Thymus (tissue), 11 donors: ENCODE measurements at regions not wholly inside any gene's neighbourhood (a gene's known extent, or its start where the extent isn't known, plus 50 kb on each side); places are given as distances from the start of the nearest gene placed in this dataset.

Source experiments
- DNase-seq, 9 donors: peaks; one replicate each; pipeline ENCODE4 v3.0.0-alpha.2; 2013; ENCODE audit warnings: low spot score in 9 of 9, low read depth in 6 of 9, missing footprints in 1 of 9
- H3K27ac ChIP-seq, 2 donors: one replicate each; pipeline ENCODE4 v1.5.1; 2013; ENCODE audit warnings: control low read depth in 1 of 2, low read depth in 1 of 2, low read length in 1 of 2, mild to moderate bottlenecking in 1 of 2, moderate library complexity in 1 of 2
- H3K27me3 ChIP-seq, 2 donors: one replicate each; pipeline ENCODE4 v1.5.1; 2013; ENCODE audit warnings: low read length in 1 of 2; ENCODE audit not compliant: control insufficient read depth in 2 of 2, insufficient read depth in 1 of 2
- H3K36me3 ChIP-seq, 2 donors: one replicate each; pipeline ENCODE4 v1.5.1; 2013; ENCODE audit warnings: low read length in 1 of 2, mild to moderate bottlenecking in 1 of 2, moderate library complexity in 1 of 2; ENCODE audit not compliant: control insufficient read depth in 2 of 2, insufficient read depth in 2 of 2
- H3K4me1 ChIP-seq, 2 donors: one replicate each; pipeline ENCODE4 v1.5.1; 2013; ENCODE audit warnings: low read length in 2 of 2; ENCODE audit not compliant: control insufficient read depth in 2 of 2, insufficient read depth in 2 of 2
- H3K4me3 ChIP-seq, 2 donors: one replicate each; pipeline ENCODE4 v1.5.1; 2013; ENCODE audit warnings: low read length in 2 of 2, control low read depth in 1 of 2, mild to moderate bottlenecking in 1 of 2
- H3K9me3 ChIP-seq, 2 donors: one replicate each; pipeline ENCODE4 v1.5.1; 2013; ENCODE audit warnings: low read length in 1 of 2, mild to moderate bottlenecking in 1 of 2; ENCODE audit not compliant: control insufficient read depth in 2 of 2, insufficient read depth in 1 of 2
- WGBS: extraction: QIAGEN DNeasy Blood & Tissue Kit; methylation state at CpG from one replicate; pipeline ENCODE4 v1.1.7; 2013; 5-methylcytosine and 5-hydroxymethylcytosine counted together
- donor health status: healthy.

- Histone ChIP-seq H3K27me3 (peaks cover 0 to 28% of the 10 kb centered on the region in 2 donors), H3K27ac (no peak overlapping the region), H3K4me3 (no peak overlapping the region), H3K4me1 (peaks cover 9 to 26% of the 10 kb centered on the region in 2 donors), H3K36me3 (no peaks in the 10 kb centered on the region), H3K9me3 (no peaks in the 10 kb centered on the region)
- no peak for DNase-seq
- WGBS = 84% methylated on average over 13 of the region's 13 CpGs
Observed at GRCh38 chr21:41673596-41674335, 93.1 kb downstream of the RIPK4 start.

GRCh38 chr21:41673071-41673470, 93.8 kb downstream of the RIPK4 start:
- Histone ChIP-seq H3K4me3 (no peak overlapping the region), H3K9me3 (no peaks in the 10 kb centered on the region), H3K27me3 (peaks cover 0 to 21% of the 10 kb centered on the region in 2 donors), H3K27ac (no peak overlapping the region), H3K4me1 (peaks cover 9 to 24% of the 10 kb centered on the region in 2 donors), H3K36me3 (no peaks in the 10 kb centered on the region)
- WGBS = 95% methylated on average over 18 of the region's 18 CpGs
- DNase-seq = no peak

- no peak overlapping the region for H3K27ac ChIP-seq
- 77% methylated on average over 1 of the region's 1 CpG for WGBS
- no peaks in the 10 kb centered on the region for H3K36me3 ChIP-seq
- H3K4me1 ChIP-seq = peaks cover 9 to 22% of the 10 kb centered on the region in 2 donors
- H3K9me3 ChIP-seq = no peaks in the 10 kb centered on the region
- no peak overlapping the region for H3K4me3 ChIP-seq
- DNase-seq = no peak
- peaks cover 0 to 18% of the 10 kb centered on the region in 2 donors for H3K27me3 ChIP-seq
Observed at GRCh38 chr21:41672543-41672915, 94.3 kb downstream of the RIPK4 start.

DNA sequence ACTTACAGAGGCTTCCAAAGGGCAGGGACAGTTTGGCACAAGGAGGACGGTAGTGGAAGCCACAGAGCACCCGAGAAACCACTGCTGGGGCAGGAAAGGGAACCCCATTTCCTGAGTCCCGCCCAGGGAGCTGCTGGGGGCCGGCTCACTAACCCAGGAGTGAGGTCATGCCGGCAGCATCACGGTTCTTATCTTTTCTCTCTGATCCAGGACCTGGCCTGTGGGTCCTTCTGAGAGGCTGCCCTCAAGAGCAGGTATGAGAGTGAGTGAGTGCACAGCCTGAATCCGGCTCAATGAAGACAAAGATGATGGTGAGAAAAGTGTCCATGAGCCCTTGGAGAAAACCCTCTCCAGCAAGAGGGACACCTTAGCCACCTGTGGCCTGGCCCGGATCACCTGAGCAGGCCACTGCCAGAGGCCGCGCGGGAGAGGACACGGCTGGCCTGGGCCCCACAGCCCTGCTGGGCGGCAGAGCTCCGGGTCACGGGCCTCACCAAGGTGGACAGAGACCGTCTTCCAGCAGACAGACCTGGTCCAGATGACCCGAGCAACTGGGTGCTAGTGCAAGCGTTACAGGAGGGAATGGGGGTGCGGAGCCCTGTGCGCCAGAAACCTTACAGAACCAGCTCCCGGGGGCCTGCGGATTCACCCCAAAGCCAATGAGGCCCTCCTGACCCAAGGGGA, 94.9 kb downstream of the RIPK4 start:
- H3K27ac ChIP-seq = no peak overlapping the region
- peaks cover 9 to 25% of the 10 kb centered on the region in 2 donors for H3K4me1 ChIP-seq
- DNase-seq = no peak
- H3K4me3 ChIP-seq = no peak overlapping the region
- H3K9me3 ChIP-seq = no peaks in the 10 kb centered on the region
- WGBS = 71% methylated on average over 22 of the region's 22 CpGs
- H3K27me3 ChIP-seq = peaks cover 0 to 17% of the 10 kb centered on the region in 2 donors
- H3K36me3 ChIP-seq = no peaks in the 10 kb centered on the region

DNA sequence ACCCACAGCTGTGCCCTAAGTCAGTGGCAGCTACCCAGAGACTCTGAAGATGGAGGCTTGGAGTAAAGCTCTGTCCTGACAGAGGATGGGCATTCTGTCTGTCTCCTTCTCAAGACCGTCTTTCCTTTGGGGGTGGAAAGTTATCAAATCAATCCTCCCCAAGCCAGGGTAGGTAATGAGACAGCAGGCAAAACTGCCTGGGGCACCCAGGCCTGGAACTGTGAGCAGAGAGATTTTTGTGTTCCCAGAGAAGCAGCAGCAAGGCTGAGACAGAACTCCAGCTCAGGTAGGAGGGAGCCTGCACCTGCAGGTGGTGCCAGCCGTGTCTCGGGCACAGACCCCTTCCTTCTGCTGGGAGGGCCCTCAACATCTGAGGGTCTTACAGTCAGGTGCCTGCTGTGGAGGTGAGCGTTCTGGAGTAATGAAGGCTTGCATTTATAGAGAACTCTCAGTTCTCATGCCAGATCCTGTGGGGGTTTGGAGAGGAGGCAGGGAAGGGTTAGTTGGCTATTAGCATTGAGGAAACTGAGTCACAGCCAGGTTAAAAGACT, 95.6 kb downstream of the RIPK4 start:
- DNase-seq = no peak
- Histone ChIP-seq H3K4me3 (no peak overlapping the region), H3K36me3 (no peaks in the 10 kb centered on the region), H3K4me1 (peaks cover 9 to 32% of the 10 kb centered on the region in 2 donors), H3K9me3 (peaks cover 0 to 1% of the 10 kb centered on the region in 2 donors), H3K27me3 (peaks cover 0 to 20% of the 10 kb centered on the region in 2 donors), H3K27ac (no peak overlapping the region)
- WGBS = 52% methylated on average over 4 of the region's 4 CpGs

GRCh38 chr21:41670056-41670805, 96.6 kb downstream of the RIPK4 start:
- Histone ChIP-seq H3K27ac (no peak overlapping the region), H3K36me3 (no peaks in the 10 kb centered on the region), H3K9me3 (peaks cover 0 to 1% of the 10 kb centered on the region in 2 donors), H3K4me3 (no peak overlapping the region), H3K4me1 (peaks cover 9 to 37% of the 10 kb centered on the region in 2 donors), H3K27me3 (peaks cover 0 to 25% of the 10 kb centered on the region in 2 donors)
- WGBS = 97% methylated on average over 28 of the region's 28 CpGs
- no peak for DNase-seq

GRCh38 chr21:41669533-41669830, 97.4 kb downstream of the RIPK4 start:
- DNase-seq = no peak
- no peak overlapping the region for H3K4me3 ChIP-seq
- peaks cover 0 to 32% of the 10 kb centered on the region in 2 donors for H3K27me3 ChIP-seq
- H3K36me3 ChIP-seq = no peaks in the 10 kb centered on the region
- H3K27ac ChIP-seq = no peak overlapping the region
- WGBS = 94% methylated on average over 4 of the region's 4 CpGs
- H3K9me3 ChIP-seq = peaks cover 0 to 1% of the 10 kb centered on the region in 2 donors
- peaks cover 9 to 43% of the 10 kb centered on the region in 2 donors for H3K4me1 ChIP-seq

- 93% methylated on average over 26 of the region's 26 CpGs for WGBS
Observed at GRCh38 chr21:41668686-41669532, 97.9 kb downstream of the RIPK4 start.

More at GRCh38 chr21:41668686-41669532, 97.9 kb downstream of the RIPK4 start:
- Histone ChIP-seq H3K27ac (no peak overlapping the region), H3K27me3 (peaks cover 0 to 34% of the 10 kb centered on the region in 2 donors), H3K36me3 (no peaks in the 10 kb centered on the region), H3K4me3 (no peak overlapping the region), H3K4me1 (peaks cover 9 to 47% of the 10 kb centered on the region in 2 donors), H3K9me3 (peaks cover 0 to 1% of the 10 kb centered on the region in 2 donors)
- DNase-seq = no peak
